Hypothalamus (tissue), 51 donors: ENCODE measurements at regions not wholly inside any gene's neighbourhood (a gene's known extent, or its start where the extent isn't known, plus 50 kb on each side); places are given as distances from the start of the nearest gene placed in this dataset.
"Not testable (repeated sequence)": the region's sequence is repeated elsewhere in the genome, so short reads cannot be mapped to it uniquely, and the experiment has no call there.

Source experiments
- DNase-seq, 51 donors: peaks; one replicate each; lab custom pipeline; 2025; lab: John Stamatoyannopoulos, UW

- no peak for DNase-seq
These were observed 70.2 kb upstream of the BTG3 start for GRCh38 chr21:17682924-17683323.

DNA sequence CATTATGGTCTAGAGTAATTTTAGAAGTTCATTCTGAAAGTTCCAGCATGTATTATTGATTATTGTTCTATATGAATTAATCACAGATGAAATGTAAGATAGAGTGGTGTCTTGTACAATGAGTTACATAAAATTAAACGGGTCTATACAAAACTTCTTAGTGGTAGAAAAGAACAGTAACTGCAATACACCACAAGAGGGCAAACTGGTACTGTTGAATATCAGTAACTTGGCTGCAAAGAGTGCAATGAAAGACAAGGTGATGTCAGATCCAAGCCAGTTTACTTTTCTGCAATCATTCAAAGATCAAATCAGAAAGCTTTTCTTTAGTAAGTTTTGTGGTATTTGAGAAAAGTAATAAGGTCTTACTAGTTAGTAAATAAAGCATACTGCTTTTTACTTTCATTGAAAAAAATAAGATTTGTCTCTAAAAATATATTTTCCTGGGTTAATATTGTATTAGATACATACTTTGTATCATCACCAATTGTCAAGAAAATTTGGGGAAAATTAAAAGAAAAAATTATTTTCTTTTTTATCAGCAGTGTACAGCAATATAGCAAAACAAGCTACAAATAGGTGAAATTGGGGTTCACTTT is 66.4 kb upstream of the BTG3 start:
- DNase-seq, result peak in 2 of 51 donors; percentile 44 to 64

GRCh38 chr21:17676930-17677329 is 64.2 kb upstream of the BTG3 start:
- not testable (repeated sequence) for DNase-seq

GRCh38 chr21:17674106-17674505 is 61.4 kb upstream of the BTG3 start:
- DNase-seq, result no peak

DNA sequence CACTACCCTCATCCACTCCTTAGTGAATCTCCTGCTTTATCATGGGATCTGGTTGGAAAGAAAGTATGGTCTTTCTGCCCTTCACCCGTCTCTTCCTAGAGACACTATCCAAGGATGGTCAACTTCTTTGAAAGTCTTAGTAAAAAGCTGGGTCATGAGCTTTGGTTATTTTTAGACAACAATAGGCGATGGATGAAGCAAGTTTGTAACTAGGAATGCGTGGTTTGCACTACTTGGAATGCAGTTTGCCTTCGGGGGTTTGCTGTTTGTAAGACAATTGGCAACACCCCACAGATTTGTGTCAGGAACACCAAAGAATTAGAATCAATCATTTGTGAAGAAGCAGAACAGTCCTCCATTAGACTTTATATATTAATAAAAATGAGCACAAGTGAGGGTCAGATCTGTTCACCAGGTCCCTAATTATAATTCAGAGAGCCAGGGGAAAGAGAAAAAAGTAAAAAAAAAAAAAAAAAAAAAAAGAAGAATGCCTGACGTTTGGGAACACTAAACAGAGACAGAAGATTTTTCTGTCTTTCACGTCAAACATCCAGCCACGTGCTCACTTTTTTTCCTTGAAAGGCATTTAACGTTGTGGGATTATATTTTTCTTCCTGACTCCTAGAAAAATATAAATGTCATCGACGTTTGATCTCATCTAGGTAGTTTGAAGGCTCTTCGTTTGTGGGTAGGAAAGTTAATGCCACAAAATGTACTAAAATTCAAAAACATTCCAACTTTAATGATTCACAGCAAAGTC is 60.7 kb upstream of the BTG3 start:
- DNase-seq, result no peak

- DNase-seq, result peak in 1 of 51 donors; percentile 7
These were observed 59.0 kb upstream of the BTG3 start for GRCh38 chr21:17671733-17672132.

DNA sequence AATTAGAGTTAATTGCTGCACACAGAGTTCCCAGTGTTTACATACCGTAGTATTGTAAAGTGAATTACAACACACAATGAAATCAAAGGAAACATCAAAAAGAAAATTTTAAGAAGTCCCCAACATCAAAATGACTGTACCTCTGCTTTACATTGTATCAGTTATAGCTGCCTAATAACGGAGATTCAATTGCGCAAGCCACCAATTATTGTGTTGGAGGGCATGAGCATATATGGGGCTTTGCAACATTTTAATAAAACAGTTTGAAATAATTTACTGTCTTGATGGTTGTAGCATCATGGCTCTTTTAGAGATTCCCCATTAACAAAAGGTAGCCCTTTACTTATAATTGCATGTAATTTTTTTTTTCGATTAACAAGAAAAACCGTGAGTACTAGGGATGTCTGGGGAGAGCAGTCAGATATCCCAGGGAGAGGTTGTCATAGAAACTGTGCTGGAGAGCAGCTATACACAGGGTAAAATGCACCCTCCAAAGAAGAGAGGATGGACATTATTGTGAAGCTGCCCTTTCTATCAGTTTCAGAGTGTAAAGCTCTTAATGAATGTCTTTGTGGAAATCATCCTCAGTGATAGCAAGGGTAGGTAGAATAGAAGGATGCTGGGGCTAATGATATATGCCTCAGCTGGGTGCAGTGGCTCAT is 55.9 kb upstream of the BTG3 start:
- DNase-seq, result no peak

- no peak for DNase-seq
These were observed 54.6 kb upstream of the BTG3 start for GRCh38 chr21:17667256-17667655.
